ENCODE measurements at regions not wholly inside any gene's neighbourhood (a gene's known extent, or its start where the extent isn't known, plus 50 kb on each side); places are given as distances from the start of the nearest gene placed in this dataset.
"Not testable (repeated sequence)": the region's sequence is repeated elsewhere in the genome, so short reads cannot be mapped to it uniquely, and the experiment has no call there.

- DNase-seq (ENCODE audit: low read depth), result no peak
Measured at GRCh38 chr18:46179306-46179705, 75.1 kb downstream of the HAUS1 start.

GRCh38 chr18:46182633-46183358 is 78.6 kb downstream of the HAUS1 start:
- DNase-seq (ENCODE audit: low read depth), result no peak

DNA sequence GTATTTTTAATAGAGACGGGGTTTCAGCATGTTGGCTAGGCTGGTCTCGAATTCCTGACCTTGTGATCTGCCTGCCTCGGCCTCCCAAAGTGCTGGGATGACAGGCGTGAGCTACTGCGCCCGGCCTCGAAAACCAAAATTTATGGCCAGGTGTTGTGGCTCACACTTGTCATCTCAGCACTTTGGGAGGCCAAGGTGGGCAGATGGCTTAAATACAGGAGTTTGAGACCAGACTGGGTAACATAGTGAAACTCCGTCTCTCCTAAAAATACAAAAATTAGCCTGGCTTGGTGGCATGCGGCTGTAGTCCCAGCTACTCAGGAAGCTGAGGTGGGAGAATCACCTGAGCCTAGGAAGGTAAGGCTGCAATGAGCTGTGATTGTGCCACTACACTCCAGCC is 80.1 kb downstream of the HAUS1 start:
- not testable (repeated sequence) for DNase-seq (ENCODE audit: low read depth)

DNA sequence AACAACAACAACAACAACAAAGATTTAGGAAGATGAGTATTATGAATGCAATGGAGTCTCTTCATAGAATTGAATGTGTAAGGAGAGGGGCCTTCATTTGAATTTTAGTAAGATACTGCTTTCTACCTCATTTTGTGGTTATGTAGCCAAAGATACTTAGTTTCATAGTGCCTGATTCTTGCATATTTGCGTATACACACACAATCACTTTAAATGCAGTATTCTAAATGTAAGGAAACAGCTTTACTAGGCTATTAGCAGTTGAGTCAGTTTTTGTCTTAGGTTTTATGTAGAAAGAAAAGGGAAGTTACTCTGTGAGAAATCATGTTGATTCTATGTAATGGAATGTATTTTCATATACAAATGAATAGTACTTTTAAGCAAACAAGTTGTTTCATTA is 80.5 kb downstream of the HAUS1 start:
- no peak for DNase-seq (ENCODE audit: low read depth)

GRCh38 chr18:46190667-46191066 is 86.5 kb downstream of the HAUS1 start:
- peak; percentile 31 for DNase-seq (ENCODE audit: low read depth)

DNA sequence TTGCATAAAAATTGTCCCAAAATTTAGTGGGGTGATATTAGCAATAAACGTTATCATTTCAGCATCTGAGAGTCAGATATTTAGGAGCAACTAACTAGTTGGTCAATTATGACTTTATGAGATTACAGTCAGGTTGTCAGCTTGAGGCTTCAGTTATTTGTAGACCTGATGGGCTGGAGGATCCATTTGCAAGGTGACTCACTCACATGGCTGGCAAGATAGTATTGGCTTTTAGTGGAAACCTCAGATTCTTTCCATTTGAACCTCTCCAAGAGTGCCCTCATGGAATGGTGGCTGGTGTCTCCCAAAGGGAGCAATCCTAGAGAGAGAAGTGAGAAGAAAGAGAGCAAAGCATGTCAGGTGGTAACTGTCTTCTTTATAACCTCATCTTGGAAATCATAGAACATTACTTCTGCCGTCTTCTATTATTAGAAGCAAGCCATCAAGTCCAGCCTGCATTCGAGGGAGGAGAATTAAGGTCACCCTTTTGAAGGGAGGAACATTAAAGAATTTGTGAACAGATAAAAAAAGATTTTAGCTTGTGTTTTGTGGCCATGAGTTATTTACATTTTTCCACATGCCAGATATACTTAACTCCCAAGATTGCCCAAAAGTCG is 92.5 kb downstream of the HAUS1 start:
- no peak for DNase-seq (ENCODE audit: low read depth)

DNA sequence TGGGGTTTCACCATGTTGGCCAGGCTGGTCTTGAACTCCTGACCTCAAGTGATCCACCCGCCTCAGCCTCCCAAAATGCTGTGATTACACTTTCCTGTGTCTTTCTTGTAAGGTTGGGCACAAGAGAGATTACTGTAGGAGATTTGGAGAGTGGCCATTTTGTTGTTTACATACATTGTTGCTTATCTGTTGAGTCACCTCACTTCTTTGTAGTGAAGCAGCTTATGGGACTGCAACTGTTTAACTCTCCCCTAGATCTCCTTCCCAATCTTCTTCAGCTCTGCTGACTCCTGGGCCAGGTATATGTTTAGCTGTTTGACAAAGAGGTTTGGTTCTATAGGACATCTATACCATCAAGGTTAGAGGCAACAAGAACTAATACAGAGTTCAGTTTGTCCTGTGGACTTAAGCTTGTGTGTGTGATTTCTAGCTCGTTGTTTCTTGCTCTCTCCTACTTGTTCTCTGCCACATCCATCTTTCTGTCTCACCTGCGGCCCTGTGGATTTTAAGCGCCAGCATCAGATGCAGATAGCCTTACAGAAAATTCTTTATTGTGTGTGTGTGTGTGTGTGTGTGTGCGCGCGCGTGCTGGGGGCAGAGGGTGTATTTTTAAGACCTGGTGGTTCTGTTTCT is 95.4 kb downstream of the HAUS1 start:
- peak; percentile 79 for DNase-seq (ENCODE audit: low read depth)

- DNase-seq (ENCODE audit: low read depth), result not testable (repeated sequence)
Measured at GRCh38 chr18:46200178-46201055, 96.2 kb downstream of the HAUS1 start.

DNA sequence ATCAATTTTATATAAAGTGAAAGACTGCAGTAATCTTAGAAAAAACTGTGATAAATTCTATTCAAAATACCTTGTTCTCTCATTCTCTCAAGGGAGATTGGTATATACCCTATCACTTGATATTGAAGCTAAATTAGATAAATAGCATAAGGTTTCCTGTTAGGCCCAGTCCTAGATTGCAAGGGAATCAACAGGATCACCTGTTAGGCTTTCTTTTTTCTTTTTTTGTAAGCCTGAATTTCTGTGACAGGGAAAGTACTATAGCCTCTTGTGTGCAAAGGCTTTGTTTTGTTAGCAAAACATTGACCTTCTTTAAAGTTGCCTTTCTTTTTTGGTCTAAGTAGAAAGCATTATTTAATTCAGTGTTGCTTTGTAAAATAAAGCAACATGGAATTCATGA is 100.0 kb downstream of the HAUS1 start:
- DNase-seq (ENCODE audit: low read depth), result no peak

- no peak for DNase-seq (ENCODE audit: low read depth)
Measured at GRCh38 chr18:46207985-46208384, 103.8 kb downstream of the HAUS1 start.

- DNase-seq (ENCODE audit: low read depth), result no peak
Measured at GRCh38 chr18:46209161-46209560, 105.0 kb downstream of the HAUS1 start.

- peak; percentile 67 for DNase-seq (ENCODE audit: low read depth)
Measured at GRCh38 chr18:46211816-46212215, 107.6 kb downstream of the HAUS1 start.

- no peak for DNase-seq (ENCODE audit: low read depth)
Measured at GRCh38 chr18:46212398-46212797, 108.2 kb downstream of the HAUS1 start.

DNA sequence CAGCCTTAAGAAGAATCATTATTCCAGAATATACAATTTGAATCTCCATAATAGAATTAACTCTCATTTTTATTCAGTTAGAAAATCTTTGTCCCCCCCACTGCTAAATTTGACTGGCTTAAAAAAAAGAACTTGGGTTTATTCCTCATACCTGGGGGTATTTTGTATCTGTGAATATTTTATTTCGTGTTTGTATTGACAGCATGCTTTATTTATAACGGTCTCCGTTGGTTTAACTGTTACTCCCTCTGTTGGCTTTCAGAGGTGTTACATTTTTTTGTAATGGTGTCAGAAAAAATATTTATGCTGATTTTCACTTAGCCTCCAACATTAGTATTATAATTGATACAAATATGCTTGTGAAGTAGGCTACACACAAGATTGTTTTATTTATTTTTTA is 109.1 kb downstream of the HAUS1 start:
- peak; percentile 42 for DNase-seq (ENCODE audit: low read depth)

GRCh38 chr18:46214435-46214834 is 110.2 kb downstream of the HAUS1 start:
- DNase-seq (ENCODE audit: low read depth), result no peak

DNA sequence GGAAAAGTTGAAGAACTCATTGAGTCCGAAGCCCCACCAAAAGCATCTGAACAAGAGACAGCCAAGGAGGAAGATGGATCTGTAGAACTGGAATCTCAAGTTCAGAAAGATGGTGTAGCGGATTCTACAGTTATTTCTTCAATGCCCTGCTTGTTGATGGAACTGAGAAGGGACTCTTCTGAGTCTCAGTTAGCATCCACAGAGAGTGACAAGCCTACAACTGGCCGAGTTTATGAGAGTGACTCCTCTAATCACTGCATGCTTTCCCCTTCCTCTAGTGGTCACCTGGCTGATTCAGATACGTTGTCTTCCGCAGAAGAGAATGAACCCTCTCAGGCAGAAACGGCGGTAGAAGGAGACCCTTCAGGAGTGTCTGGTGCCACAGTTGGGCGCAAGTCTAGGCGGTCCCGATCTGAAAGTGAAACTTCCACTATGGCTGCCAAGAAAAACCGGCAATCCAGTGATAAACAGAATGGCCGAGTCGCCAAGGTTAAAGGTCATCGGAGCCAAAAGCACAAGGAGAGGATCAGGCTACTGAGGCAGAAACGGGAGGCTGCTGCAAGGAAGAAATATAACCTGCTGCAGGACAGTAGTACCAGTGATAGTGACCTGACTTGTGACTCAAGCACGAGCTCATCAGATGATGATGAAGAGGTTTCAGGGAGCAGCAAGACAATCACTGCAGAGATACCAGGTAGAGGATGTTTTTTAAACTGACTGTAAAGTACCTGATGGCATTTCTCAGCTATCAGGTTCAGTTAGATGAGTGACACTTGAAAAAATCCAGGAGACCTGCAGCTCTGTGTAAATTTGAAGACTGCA is 111.9 kb downstream of the HAUS1 start:
- DNase-seq (ENCODE audit: low read depth), result peak; percentile 13

DNA sequence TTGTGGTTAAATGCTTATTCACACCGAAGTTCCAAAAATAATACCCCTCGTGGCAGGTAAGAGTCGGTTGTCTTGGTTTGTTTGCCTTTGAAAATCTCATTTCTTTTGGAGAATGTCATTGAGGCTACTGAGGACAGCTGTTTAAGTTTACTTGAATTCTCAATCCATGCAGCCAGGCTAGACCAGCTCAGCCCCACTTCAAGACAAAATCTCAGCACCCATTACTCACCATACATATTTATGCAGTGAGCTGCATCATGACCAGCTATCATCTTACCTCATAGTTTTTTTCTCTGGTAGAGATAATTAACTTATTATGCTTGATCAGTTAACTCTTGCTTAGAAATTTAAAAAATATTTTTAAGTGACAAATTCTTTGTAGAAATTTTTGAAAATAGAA is 115.9 kb downstream of the HAUS1 start:
- DNase-seq (ENCODE audit: low read depth), result peak; percentile 81

GRCh38 chr18:46222093-46222492 is 117.9 kb downstream of the HAUS1 start:
- DNase-seq (ENCODE audit: low read depth), result no peak

DNA sequence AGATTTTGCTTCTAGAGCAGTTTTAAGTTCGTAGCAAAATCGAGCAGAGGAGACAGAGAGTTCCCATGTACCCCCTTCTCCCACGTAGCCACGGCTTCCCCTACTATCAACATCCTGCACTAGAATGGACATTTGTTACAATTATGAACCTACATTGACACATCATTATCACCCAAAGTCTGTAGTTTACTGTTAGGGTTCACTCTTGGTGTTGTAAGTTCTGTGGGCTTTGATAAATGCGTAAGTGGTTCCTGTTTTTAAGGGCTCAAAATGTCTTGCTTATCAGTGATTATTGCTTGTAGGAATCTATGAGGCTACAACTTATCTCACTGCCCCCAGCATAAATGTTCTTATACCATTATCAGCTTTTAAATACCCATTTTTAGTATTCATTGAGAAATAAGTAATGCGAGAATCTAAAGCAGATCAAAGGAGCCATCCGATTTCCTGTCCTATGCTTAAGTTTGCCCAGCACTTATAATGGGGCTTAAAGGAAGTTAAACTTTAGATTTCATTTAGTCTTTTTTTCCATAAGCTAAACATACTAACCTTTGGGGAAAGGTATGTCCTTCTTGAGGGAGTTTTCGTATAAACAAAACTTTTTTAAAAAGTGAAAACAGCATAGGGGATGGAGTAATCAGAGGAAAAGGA is 118.7 kb downstream of the HAUS1 start:
- DNase-seq (ENCODE audit: low read depth), result no peak

DNA sequence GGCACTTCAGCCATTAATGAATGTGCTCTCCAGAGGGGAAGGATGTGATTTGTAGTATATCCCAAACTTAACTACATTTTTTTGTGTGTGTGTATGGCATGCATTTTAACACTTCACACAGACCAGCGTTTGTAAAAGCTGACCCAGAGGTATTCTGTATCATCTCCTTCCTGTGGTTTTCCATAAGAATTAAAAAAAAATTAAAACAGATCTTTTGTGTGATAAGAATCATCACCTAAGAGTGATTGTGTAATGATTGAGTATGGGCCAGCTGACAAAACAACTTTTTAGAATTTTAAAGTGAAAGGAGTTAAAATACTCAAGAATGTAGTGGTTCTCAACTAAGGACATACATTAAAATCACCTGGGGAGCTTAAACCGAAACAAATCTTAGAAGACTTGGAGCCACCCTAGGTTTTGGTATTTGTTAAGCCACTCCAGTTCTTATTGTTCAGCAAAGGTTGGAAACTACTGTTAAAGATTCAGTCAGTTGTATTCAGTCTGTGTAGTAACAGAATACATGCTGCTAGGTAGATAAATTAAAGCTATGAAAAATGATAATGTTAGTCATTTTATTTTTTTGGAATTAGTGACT is 120.1 kb downstream of the HAUS1 start:
- peak; percentile 15 for DNase-seq (ENCODE audit: low read depth)

DNA sequence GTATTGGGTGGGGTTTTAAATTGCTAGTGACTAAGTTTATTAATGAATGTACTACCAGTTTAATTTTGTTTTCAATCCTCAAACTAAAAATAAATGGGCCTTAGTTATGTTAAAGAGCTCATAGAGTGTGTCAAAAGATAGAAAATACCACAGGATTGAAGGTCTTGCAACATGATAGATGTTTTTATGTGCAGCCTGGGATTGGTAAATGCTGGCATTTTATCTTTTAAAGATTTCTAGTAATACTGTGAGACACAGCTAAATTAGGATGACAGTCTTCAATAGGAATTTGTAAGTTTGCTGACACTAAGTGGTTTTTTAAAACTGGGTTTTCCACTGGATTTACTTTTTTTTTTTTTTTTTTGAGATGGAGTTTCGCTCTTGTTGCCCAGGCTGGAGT is 122.3 kb downstream of the HAUS1 start:
- DNase-seq (ENCODE audit: low read depth), result peak; percentile 18

Measured in ELR (cell line).